ENCODE measurements at regions not wholly inside any gene's neighbourhood (a gene's known extent, or its start where the extent isn't known, plus 50 kb on each side); places are given as distances from the start of the nearest gene placed in this dataset.

DNA sequence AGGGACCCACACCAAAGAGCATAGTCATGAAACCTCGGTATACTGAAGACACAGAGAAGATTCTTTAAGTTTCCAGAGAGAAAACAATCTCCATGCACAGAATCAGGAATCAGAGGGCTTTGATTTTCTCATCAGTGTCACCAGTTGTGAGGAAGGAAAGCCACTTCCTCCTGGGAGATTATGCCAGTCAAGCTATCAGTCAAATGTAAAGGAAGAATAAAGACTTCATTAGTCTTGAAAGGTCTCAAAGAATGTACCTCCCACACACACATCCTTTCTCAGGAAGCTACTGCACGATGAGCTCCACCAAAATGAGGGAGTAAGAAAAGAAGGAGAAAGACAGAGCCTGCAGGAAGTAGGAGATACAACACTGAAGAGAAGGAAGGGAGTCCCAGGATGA lies 486.3 kb downstream of the SHQ1 start:
- no peaks in the 10 kb centered on the region for H3K4me1 Mint-ChIP-seq (ENCODE audit: insufficient read depth, unreplicated experiment)
- no peaks in the 10 kb centered on the region for H3K27me3 Mint-ChIP-seq (ENCODE audit: insufficient read depth, unreplicated experiment)
- BruUV-seq (replicated peaks): no TSS peak
- peaks cover 9% of the 10 kb centered on the region for H3K9me3 Mint-ChIP-seq (ENCODE audit: unreplicated experiment)
- TF ChIP-seq, protein P1, sequence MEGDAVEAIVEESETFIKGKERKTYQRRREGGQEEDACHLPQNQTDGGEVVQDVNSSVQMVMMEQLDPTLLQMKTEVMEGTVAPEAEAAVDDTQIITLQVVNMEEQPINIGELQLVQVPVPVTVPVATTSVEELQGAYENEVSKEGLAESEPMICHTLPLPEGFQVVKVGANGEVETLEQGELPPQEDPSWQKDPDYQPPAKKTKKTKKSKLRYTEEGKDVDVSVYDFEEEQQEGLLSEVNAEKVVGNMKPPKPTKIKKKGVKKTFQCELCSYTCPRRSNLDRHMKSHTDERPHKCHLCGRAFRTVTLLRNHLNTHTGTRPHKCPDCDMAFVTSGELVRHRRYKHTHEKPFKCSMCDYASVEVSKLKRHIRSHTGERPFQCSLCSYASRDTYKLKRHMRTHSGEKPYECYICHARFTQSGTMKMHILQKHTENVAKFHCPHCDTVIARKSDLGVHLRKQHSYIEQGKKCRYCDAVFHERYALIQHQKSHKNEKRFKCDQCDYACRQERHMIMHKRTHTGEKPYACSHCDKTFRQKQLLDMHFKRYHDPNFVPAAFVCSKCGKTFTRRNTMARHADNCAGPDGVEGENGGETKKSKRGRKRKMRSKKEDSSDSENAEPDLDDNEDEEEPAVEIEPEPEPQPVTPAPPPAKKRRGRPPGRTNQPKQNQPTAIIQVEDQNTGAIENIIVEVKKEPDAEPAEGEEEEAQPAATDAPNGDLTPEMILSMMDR (IDR thresholded peaks at IDR 0.05; ENCODE audit: unreplicated experiment): no peak
- POLR2A ChIA-PET: no interaction called here
- no peak for DNase-seq (ENCODE audit: unreplicated experiment)
- H3K27ac Mint-ChIP-seq (ENCODE audit: low read depth, unreplicated experiment): no peak overlapping the region
- H3K36me3 Mint-ChIP-seq (ENCODE audit: insufficient read depth, unreplicated experiment): no peaks in the 10 kb centered on the region
- intact Hi-C loops (cut with micrococcal nuclease): no loop called here
- CTCF ChIA-PET: interaction anchor here (0.6 kb wide), 1 partner anchor 234 kb away, joined by 3 read pairs; no protein-coding TSS in a partner anchor
- no peak overlapping the region for H3K4me3 Mint-ChIP-seq (ENCODE audit: unreplicated experiment)

DNA sequence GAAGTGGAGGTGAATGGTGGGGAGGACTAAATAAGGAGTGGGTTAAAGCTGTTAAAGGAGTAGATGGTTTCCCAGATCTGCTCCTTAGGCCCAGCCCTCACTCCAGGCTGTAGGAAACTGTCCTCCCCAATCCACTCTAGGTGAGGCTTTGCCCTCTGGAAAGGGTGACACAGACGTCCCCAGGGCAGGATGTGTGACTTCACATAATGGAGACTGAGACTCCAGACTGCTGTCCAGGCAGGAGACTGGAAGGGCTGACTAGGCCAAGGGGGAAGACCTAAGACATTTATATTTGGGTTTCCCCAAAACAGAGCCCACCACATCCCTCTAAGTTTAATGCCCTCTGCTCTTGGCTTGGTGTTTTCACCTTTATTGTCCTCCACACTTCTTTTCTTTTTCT lies 488.5 kb downstream of the SHQ1 start:
- POLR2A ChIA-PET: no interaction called here
- H3K36me3 Mint-ChIP-seq (ENCODE audit: insufficient read depth, unreplicated experiment): no peaks in the 10 kb centered on the region
- CTCF ChIA-PET: no interaction called here
- peaks cover 9% of the 10 kb centered on the region for H3K9me3 Mint-ChIP-seq (ENCODE audit: unreplicated experiment)
- DNase-seq (ENCODE audit: unreplicated experiment): no peak
- BruUV-seq (replicated peaks): no TSS peak
- no peak overlapping the region for H3K4me3 Mint-ChIP-seq (ENCODE audit: unreplicated experiment)
- TF ChIP-seq, protein P1 (IDR thresholded peaks at IDR 0.05; ENCODE audit: unreplicated experiment): no peak
- H3K4me1 Mint-ChIP-seq (ENCODE audit: insufficient read depth, unreplicated experiment): peaks cover 6% of the 10 kb centered on the region
- H3K27me3 Mint-ChIP-seq (ENCODE audit: insufficient read depth, unreplicated experiment): no peaks in the 10 kb centered on the region
- no peak overlapping the region for H3K27ac Mint-ChIP-seq (ENCODE audit: low read depth, unreplicated experiment)
- intact Hi-C loops (cut with micrococcal nuclease): no loop called here

DNA sequence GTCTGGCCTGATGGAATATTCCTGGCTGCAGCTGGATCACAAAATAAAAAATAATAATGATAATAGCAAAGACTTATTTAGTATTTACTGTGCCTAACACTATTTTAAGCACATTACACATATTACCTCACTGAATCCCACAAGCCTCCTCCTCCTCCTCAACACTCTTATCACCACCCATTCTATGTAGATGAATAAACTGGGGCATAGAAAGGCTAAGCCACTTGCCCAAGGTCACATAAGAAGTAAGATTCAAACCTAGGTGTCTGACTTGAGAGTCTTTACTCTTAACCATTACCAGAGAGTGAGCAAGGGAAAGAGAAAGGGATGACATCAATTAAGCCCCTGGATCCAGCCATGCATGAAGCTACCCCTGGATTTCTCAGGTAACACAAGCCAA lies 493.1 kb downstream of the SHQ1 start:
- Mint-ChIP-seq H3K36me3 (ENCODE audit: insufficient read depth, unreplicated experiment) (no peaks in the 10 kb centered on the region), H3K4me3 (ENCODE audit: unreplicated experiment) (no peak overlapping the region), H3K4me1 (ENCODE audit: insufficient read depth, unreplicated experiment) (peaks cover 12% of the 10 kb centered on the region), H3K27me3 (ENCODE audit: insufficient read depth, unreplicated experiment) (no peaks in the 10 kb centered on the region), H3K27ac (ENCODE audit: low read depth, unreplicated experiment) (no peak overlapping the region), H3K9me3 (ENCODE audit: unreplicated experiment) (no peaks in the 10 kb centered on the region)
- no peak for DNase-seq (ENCODE audit: unreplicated experiment)
- CTCF ChIA-PET: interaction anchor here (0.8 to 1.0 kb wide), 3 partner anchors 383 to 467 kb away, joined by 3 read pairs; no protein-coding TSS in a partner anchor
- POLR2A ChIA-PET: interaction anchor here (0.7 kb wide), 1 partner anchor 25 kb away, joined by 4 read pairs; no protein-coding TSS in a partner anchor
- no TSS peak for BruUV-seq (replicated peaks)
- TF ChIP-seq, protein P1 (IDR thresholded peaks at IDR 0.05; ENCODE audit: unreplicated experiment): no peak
- intact Hi-C loops (cut with micrococcal nuclease): no loop called here

DNA sequence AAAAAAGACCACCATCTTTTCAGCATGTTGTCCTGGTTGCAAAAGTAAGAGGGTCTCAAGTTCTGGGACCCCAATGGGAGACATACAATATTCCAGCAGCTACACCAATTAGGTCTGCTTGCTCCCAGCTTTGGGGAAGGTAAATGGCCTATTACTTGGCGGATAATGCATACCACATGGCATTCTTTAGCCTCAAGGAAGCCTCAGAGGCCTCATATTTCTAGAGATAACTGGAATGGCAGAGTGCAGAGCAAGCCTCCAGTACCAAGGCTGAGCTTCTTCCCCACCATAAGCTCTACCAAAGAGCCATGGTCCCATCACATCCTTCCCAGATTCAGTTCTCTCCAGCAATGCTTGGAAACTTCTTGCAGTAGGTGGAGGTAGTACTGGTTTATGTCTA lies 493.8 kb downstream of the SHQ1 start:
- peaks cover 12% of the 10 kb centered on the region for H3K4me1 Mint-ChIP-seq (ENCODE audit: insufficient read depth, unreplicated experiment)
- no peaks in the 10 kb centered on the region for H3K36me3 Mint-ChIP-seq (ENCODE audit: insufficient read depth, unreplicated experiment)
- no peak for DNase-seq (ENCODE audit: unreplicated experiment)
- H3K27me3 Mint-ChIP-seq (ENCODE audit: insufficient read depth, unreplicated experiment): no peaks in the 10 kb centered on the region
- BruUV-seq (replicated peaks): no TSS peak
- H3K4me3 Mint-ChIP-seq (ENCODE audit: unreplicated experiment): no peak overlapping the region
- CTCF ChIA-PET: interaction anchor here (0.8 to 1.0 kb wide), 2 partner anchors 467 to 468 kb away, joined by 3 read pairs; no protein-coding TSS in a partner anchor
- no peak overlapping the region for H3K27ac Mint-ChIP-seq (ENCODE audit: low read depth, unreplicated experiment)
- no peaks in the 10 kb centered on the region for H3K9me3 Mint-ChIP-seq (ENCODE audit: unreplicated experiment)
- TF ChIP-seq, protein P1 (IDR thresholded peaks at IDR 0.05; ENCODE audit: unreplicated experiment): no peak
- intact Hi-C loops (cut with micrococcal nuclease): no loop called here
- POLR2A ChIA-PET: interaction anchor here (0.7 kb wide), 2 partner anchors 25 to 273 kb away, joined by 3 to 4 read pairs; no protein-coding TSS in a partner anchor

All from MCF 10A (cell line).